ENCODE measurements at regions not wholly inside any gene's neighbourhood (a gene's known extent, or its start where the extent isn't known, plus 50 kb on each side); places are given as distances from the start of the nearest gene placed in this dataset.
A peak's percentile ranks its signal among the peaks of the same experiment; 100 is the strongest.

- Mint-ChIP-seq H3K27me3 (ENCODE audit: low read depth, unreplicated experiment) (peaks cover 2% of the 10 kb centered on the region), H3K4me3 (ENCODE audit: unreplicated experiment) (no peak overlapping the region), H3K9me3 (ENCODE audit: unreplicated experiment) (peaks cover 3% of the 10 kb centered on the region), H3K27ac (ENCODE audit: unreplicated experiment) (no peak overlapping the region), H3K4me1 (ENCODE audit: low read depth, unreplicated experiment) (peaks cover 16% of the 10 kb centered on the region), H3K36me3 (ENCODE audit: low read depth, unreplicated experiment) (no peaks in the 10 kb centered on the region)
- no peaks in the 10 kb centered on the region for H3K27me3 ChIP-seq (ENCODE audit: insufficient read depth, low read length)
- no peak for FAIRE-seq
- no peaks in the 10 kb centered on the region for H3K36me3 ChIP-seq (ENCODE audit: insufficient read depth, low read length)
- TF ChIP-seq CTCF (IDR thresholded peaks at IDR 0.05; ENCODE audit: insufficient read depth, low read depth, low read length) (no peak), EZH2 (IDR thresholded peaks at IDR 0.05; ENCODE audit: insufficient read depth, low read length) (no peak)
- H3K27ac ChIP-seq (ENCODE audit: low read depth, low read length) = no peak overlapping the region
- no peaks in the 10 kb centered on the region for H3K9me3 ChIP-seq (ENCODE audit: insufficient read depth, low read depth, low read length)
- H3K4me2 ChIP-seq (ENCODE audit: low read length) = no peak overlapping the region
- no peak for DNase-seq (ENCODE audit: low read depth)
- H3K4me3 ChIP-seq (ENCODE audit: insufficient read depth, low read depth, low read length) = no peak overlapping the region
- H4K20me1 ChIP-seq (ENCODE audit: insufficient read depth, low read length) = no peaks in the 10 kb centered on the region
- H2AFZ ChIP-seq (ENCODE audit: low read depth, low read length) = no peak overlapping the region
- no peaks in the 10 kb centered on the region for H3K79me2 ChIP-seq (ENCODE audit: insufficient read depth, low read length)
- H3K4me1 ChIP-seq (ENCODE audit: insufficient read depth, low read length) = peaks cover 24% of the 10 kb centered on the region
- H3K9ac ChIP-seq (ENCODE audit: low read length) = no peak overlapping the region
Observed at GRCh38 chr10:31648966-31649365, 279.7 kb downstream of the ARHGAP12 start.

- H3K9ac ChIP-seq (ENCODE audit: low read length) = no peak overlapping the region
- H3K4me1 Mint-ChIP-seq (ENCODE audit: low read depth, unreplicated experiment) = peaks cover 16% of the 10 kb centered on the region
- no peak overlapping the region for H3K4me3 ChIP-seq (ENCODE audit: insufficient read depth, low read depth, low read length)
- no peak for TF ChIP-seq CTCF (IDR thresholded peaks at IDR 0.05; ENCODE audit: insufficient read depth, low read depth, low read length)
- H3K79me2 ChIP-seq (ENCODE audit: insufficient read depth, low read length) = no peaks in the 10 kb centered on the region
- peaks cover 24% of the 10 kb centered on the region for H3K4me1 ChIP-seq (ENCODE audit: insufficient read depth, low read length)
- no peak overlapping the region for H2AFZ ChIP-seq (ENCODE audit: low read depth, low read length)
- DNase-seq (ENCODE audit: low read depth) (peak; percentile 41), FAIRE-seq (no peak)
- no peak overlapping the region for H3K4me2 ChIP-seq (ENCODE audit: low read length)
- no peak overlapping the region for H3K27ac ChIP-seq (ENCODE audit: low read depth, low read length)
- peaks cover 3% of the 10 kb centered on the region for H3K9me3 Mint-ChIP-seq (ENCODE audit: unreplicated experiment)
- no peaks in the 10 kb centered on the region for H3K36me3 Mint-ChIP-seq (ENCODE audit: low read depth, unreplicated experiment)
- no peak overlapping the region for H3K4me3 Mint-ChIP-seq (ENCODE audit: unreplicated experiment)
- no peaks in the 10 kb centered on the region for H3K27me3 ChIP-seq (ENCODE audit: insufficient read depth, low read length)
- H3K36me3 ChIP-seq (ENCODE audit: insufficient read depth, low read length) = no peaks in the 10 kb centered on the region
- peaks cover 2% of the 10 kb centered on the region for H3K27me3 Mint-ChIP-seq (ENCODE audit: low read depth, unreplicated experiment)
- no peaks in the 10 kb centered on the region for H3K9me3 ChIP-seq (ENCODE audit: insufficient read depth, low read depth, low read length)
- H3K27ac Mint-ChIP-seq (ENCODE audit: unreplicated experiment) = no peak overlapping the region
- no peaks in the 10 kb centered on the region for H4K20me1 ChIP-seq (ENCODE audit: insufficient read depth, low read length)
Observed at GRCh38 chr10:31647861-31648260, 280.8 kb downstream of the ARHGAP12 start.

- FAIRE-seq (no peak), DNase-seq (ENCODE audit: low read depth) (peak; percentile 41)
- H3K36me3 ChIP-seq (ENCODE audit: insufficient read depth, low read length) = no peaks in the 10 kb centered on the region
- H3K9me3 ChIP-seq (ENCODE audit: insufficient read depth, low read depth, low read length) = no peaks in the 10 kb centered on the region
- H3K4me3 ChIP-seq (ENCODE audit: insufficient read depth, low read depth, low read length) = no peak overlapping the region
- Mint-ChIP-seq H3K9me3 (ENCODE audit: unreplicated experiment) (peaks cover 5% of the 10 kb centered on the region), H3K27me3 (ENCODE audit: low read depth, unreplicated experiment) (peaks cover 2% of the 10 kb centered on the region), H3K27ac (ENCODE audit: unreplicated experiment) (no peak overlapping the region), H3K4me3 (ENCODE audit: unreplicated experiment) (no peak overlapping the region), H3K36me3 (ENCODE audit: low read depth, unreplicated experiment) (no peaks in the 10 kb centered on the region), H3K4me1 (ENCODE audit: low read depth, unreplicated experiment) (peaks cover 16% of the 10 kb centered on the region)
- no peak overlapping the region for H3K27ac ChIP-seq (ENCODE audit: low read depth, low read length)
- no peak overlapping the region for H3K9ac ChIP-seq (ENCODE audit: low read length)
- H3K79me2 ChIP-seq (ENCODE audit: insufficient read depth, low read length) = no peaks in the 10 kb centered on the region
- peaks cover 24% of the 10 kb centered on the region for H3K4me1 ChIP-seq (ENCODE audit: insufficient read depth, low read length)
- TF ChIP-seq CTCF (IDR thresholded peaks at IDR 0.05; ENCODE audit: insufficient read depth, low read depth, low read length) (no peak), EZH2 (IDR thresholded peaks at IDR 0.05; ENCODE audit: insufficient read depth, low read length) (no peak)
- no peaks in the 10 kb centered on the region for H3K27me3 ChIP-seq (ENCODE audit: insufficient read depth, low read length)
- H2AFZ ChIP-seq (ENCODE audit: low read depth, low read length) = no peak overlapping the region
- H3K4me2 ChIP-seq (ENCODE audit: low read length) = no peak overlapping the region
- H4K20me1 ChIP-seq (ENCODE audit: insufficient read depth, low read length) = no peaks in the 10 kb centered on the region
Observed at GRCh38 chr10:31646519-31646918, 282.1 kb downstream of the ARHGAP12 start.

Data from astrocyte (in vitro differentiated cells and primary cell).